BLaER1 treated with 17β-estradiol and CSF1 and Interleukin-3, amounts not matched to agents 10 nM and 100 nM (cell line): ENCODE measurements at regions not wholly inside any gene's neighbourhood (a gene's known extent, or its start where the extent isn't known, plus 50 kb on each side); places are given as distances from the start of the nearest gene placed in this dataset.

Experiments
- H3K27ac ChIP-seq, 11 experiments: shearing (Covaris generic); formaldehyde crosslinking; 2 replicates each; pipeline ENCODE4 v1.8.1; 2022
- H3K27me3 ChIP-seq, 11 experiments: shearing (Covaris generic); formaldehyde crosslinking; 2 replicates each; pipeline ENCODE4 v1.8.1; 2022
- H3K36me3 ChIP-seq, 11 experiments: shearing (Covaris generic); formaldehyde crosslinking; 2 replicates each; pipeline ENCODE4 v1.8.1; 2022
- H3K4me1 ChIP-seq, 10 experiments: shearing (Covaris generic); formaldehyde crosslinking; 2 replicates each; pipeline ENCODE4 v1.8.1; 2022
- H3K4me2 ChIP-seq, 11 experiments: shearing (Covaris generic); formaldehyde crosslinking; 2 replicates each; pipeline ENCODE4 v1.8.1; 2022
- H3K4me3 ChIP-seq, 10 experiments: shearing (Covaris generic); formaldehyde crosslinking; 2 replicates each; pipeline ENCODE4 v1.8.1; 2022
- H3K9ac ChIP-seq, 11 experiments: shearing (Covaris generic); formaldehyde crosslinking; 2 replicates each; pipeline ENCODE4 v1.8.1; 2022
- H3K9me3 ChIP-seq, 11 experiments: shearing (Covaris generic); formaldehyde crosslinking; replicated peaks in 1 of 11; 2 replicates each; pipeline ENCODE4 v1.8.1; 2022
- H4K20me1 ChIP-seq, 11 experiments: shearing (Covaris generic); formaldehyde crosslinking; 2 replicates each; pipeline ENCODE4 v1.8.1; 2022
- Cebpa-rat ChIP-seq, 11 experiments: shearing (Covaris generic); IDR thresholded peaks; 2 replicates each; pipeline ENCODE4 v1.8.1; 2022

DNA sequence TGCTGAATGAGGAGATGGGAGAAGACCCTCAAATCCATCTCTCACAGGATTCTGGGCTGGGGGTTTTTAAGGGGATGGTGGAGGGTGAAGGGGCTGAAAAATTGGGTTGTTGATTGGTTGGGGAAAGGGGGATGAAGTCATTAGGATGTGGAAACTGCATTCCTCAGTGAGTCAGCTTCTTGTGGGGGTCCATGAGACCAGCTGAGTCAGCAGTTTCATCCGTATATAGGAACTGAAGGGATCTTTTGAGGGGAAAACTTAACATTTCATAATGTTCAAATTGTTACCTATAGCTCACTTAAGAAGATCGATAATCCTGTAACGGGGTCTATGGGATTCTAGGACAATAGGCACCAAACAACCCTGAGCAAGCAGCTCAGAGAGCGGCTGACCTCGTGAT, 213.4 kb downstream of the CBLN1 start:
- H4K20me1 ChIP-seq: no peaks in the 10 kb centered on the region
- no peak overlapping the region for H3K27ac ChIP-seq
- H3K9ac ChIP-seq: no peak overlapping the region
- H3K4me2 ChIP-seq: no peak overlapping the region
- peaks cover 0 to 13% (median 5%) of the 10 kb centered on the region in 10 experiments; a peak in 7 of 20 replicates for H3K4me1 ChIP-seq
- no peak overlapping the region for H3K4me3 ChIP-seq
- TF ChIP-seq Cebpa-rat (IDR thresholded peaks at IDR 0.05): no peak
- no peaks in the 10 kb centered on the region for H3K27me3 ChIP-seq
- H3K36me3 ChIP-seq: no peaks in the 10 kb centered on the region
- no peaks in the 10 kb centered on the region for H3K9me3 ChIP-seq

DNA sequence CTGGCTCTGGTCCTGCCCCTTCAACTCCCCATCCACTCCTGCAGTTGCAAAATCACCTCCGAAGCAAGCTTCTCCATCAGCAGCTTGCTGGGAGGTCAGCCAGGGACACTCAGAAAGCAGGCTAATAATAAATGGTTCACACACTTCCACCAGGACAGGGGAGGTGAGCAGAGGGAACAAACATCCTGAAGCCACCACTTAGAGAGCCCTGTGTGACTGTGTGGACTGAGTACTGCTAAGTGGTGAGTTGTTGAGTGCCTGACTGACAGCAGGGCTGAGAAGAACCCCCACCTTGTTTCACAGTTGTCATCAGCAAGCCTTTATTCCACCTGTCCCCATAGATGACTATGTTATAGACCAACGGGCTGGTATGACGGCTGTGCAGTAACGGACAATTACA, 213.9 kb downstream of the CBLN1 start:
- Histone ChIP-seq H3K27ac (no peak overlapping the region), H3K4me3 (no peak overlapping the region), H3K4me1 (peaks cover 0 to 13% (median 5%) of the 10 kb centered on the region in 10 experiments; a peak in 7 of 20 replicates), H3K9ac (no peak overlapping the region), H3K27me3 (no peaks in the 10 kb centered on the region), H3K9me3 (no peaks in the 10 kb centered on the region), H3K4me2 (no peak overlapping the region), H4K20me1 (no peaks in the 10 kb centered on the region), H3K36me3 (no peaks in the 10 kb centered on the region)
- TF ChIP-seq Cebpa-rat (IDR thresholded peaks at IDR 0.05): no peak

DNA sequence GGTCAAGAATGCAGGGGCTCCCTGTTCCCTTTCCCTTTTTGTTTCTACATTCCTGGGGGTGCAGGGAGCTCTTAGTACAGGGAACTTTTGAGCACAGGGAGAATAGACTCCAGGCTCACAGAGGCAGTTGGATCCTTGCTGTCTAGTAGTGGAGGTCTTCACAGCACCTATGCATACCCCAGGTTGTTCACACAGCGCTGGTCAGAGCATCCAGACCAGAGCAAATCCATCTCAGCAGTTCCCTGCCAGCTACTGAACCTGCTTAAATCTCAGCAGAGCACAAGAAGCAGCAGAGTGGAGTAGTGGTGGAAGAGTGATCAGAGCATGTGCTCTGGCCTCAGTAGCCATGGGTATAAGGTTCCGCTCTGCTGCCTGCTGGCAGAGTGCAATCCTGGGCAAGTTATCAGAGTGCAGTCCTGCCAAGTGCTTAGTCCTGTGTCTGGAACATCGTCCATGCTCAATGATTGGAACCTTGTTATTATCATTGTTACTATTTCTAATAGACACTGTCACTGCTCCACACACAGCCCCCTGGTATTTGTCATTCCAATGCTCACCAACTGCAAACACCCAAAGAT, 220.4 kb downstream of the CBLN1 start:
- Histone ChIP-seq H3K4me3 (no peak overlapping the region), H3K9me3 (no peaks in the 10 kb centered on the region), H3K36me3 (no peaks in the 10 kb centered on the region), H3K27me3 (no peaks in the 10 kb centered on the region), H3K4me1 (peaks cover 0 to 30% (median 22%) of the 10 kb centered on the region in 10 experiments; a peak in 17 of 20 replicates), H4K20me1 (no peaks in the 10 kb centered on the region), H3K9ac (no peak overlapping the region), H3K27ac (no peak overlapping the region), H3K4me2 (no peak overlapping the region)
- TF ChIP-seq Cebpa-rat (IDR thresholded peaks at IDR 0.05): no peak

DNA sequence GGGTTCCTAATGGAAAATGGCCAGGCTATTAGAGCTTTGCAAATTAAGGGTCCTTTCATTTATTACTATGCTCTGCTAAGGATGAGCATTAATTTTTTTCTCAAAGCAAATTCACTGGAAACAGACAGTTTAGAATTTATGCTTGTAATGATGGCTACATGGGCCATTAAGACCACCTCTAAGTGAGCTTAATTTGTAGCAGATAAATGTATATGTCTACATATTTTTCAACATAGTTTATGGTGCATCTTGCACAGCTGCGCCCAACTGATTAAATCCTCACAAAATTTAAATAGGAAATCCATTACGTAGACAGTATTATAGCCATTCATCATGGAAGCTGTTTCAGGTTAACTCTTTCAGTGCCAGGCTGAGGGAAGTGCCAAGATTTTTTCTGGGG, 220.9 kb downstream of the CBLN1 start:
- Histone ChIP-seq H3K9ac (no peak overlapping the region), H3K4me2 (no peak overlapping the region), H3K27ac (no peak overlapping the region), H3K9me3 (no peaks in the 10 kb centered on the region), H3K4me3 (no peak overlapping the region), H3K36me3 (no peaks in the 10 kb centered on the region), H3K27me3 (no peaks in the 10 kb centered on the region), H3K4me1 (peaks cover 0 to 35% (median 27%) of the 10 kb centered on the region in 10 experiments; a peak in 17 of 20 replicates), H4K20me1 (no peaks in the 10 kb centered on the region)
- no peak for TF ChIP-seq Cebpa-rat (IDR thresholded peaks at IDR 0.05)

DNA sequence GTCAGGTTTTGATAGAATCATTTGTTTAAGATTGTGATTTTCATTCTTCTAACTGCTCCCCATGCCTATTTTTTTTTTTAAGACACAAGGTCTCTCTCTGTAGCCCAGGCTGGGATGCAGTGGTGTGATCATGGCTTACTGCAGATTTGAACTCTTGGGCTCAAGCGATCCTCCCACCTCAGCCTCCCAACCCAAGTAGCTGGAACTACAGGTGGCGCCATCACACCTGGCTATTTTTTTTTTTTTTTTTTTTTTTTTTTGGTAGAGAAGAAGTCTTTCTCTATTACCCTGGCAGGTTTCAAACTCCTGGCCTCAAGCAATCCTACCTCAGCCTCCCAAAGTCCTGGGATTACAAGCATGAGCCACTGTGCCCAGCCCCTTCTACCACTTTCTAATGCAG, 223.3 kb downstream of the CBLN1 start:
- H3K27me3 ChIP-seq: no peaks in the 10 kb centered on the region
- no peak overlapping the region for H3K27ac ChIP-seq
- H3K4me3 ChIP-seq: no peak overlapping the region
- no peak overlapping the region for H3K9ac ChIP-seq
- H3K36me3 ChIP-seq: no peaks in the 10 kb centered on the region
- no peak overlapping the region for H3K4me2 ChIP-seq
- no peaks in the 10 kb centered on the region for H4K20me1 ChIP-seq
- H3K4me1 ChIP-seq: peaks cover 0 to 29% (median 27%) of the 10 kb centered on the region in 10 experiments; a peak in 17 of 20 replicates
- no peak for TF ChIP-seq Cebpa-rat (IDR thresholded peaks at IDR 0.05)
- H3K9me3 ChIP-seq: no peaks in the 10 kb centered on the region

DNA sequence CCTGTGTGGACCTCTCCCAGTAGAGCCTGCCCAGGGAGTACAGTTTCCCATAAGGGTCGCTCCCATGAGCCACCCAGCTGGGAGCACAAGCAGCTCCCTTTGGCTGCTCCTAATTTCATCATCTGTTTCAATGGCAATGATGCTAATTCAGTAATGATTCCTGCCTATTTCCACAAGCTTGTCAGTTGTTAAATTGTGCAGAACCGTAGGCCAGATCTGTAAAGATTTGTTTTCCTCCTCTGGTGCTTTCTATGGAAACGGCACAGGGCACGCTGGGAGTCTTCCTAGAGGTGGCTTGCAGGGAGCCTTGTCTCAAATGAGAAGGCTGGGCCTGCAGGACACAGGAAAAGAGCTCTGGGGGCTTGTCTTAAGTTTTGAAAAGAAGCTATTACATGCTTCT, 223.7 kb downstream of the CBLN1 start:
- Histone ChIP-seq H3K9ac (no peak overlapping the region), H3K4me2 (peak overlapping the region in 8 of 11 experiments; percentile 36 to 86 (median 76); a peak in 12 of 22 replicates), H3K4me3 (no peak overlapping the region), H3K27me3 (no peaks in the 10 kb centered on the region), H4K20me1 (no peaks in the 10 kb centered on the region), H3K4me1 (peaks cover 0 to 27% (median 25%) of the 10 kb centered on the region in 10 experiments; a peak in 17 of 20 replicates), H3K9me3 (no peaks in the 10 kb centered on the region), H3K27ac (no peak overlapping the region), H3K36me3 (no peaks in the 10 kb centered on the region)
- no peak for TF ChIP-seq Cebpa-rat (IDR thresholded peaks at IDR 0.05)

DNA sequence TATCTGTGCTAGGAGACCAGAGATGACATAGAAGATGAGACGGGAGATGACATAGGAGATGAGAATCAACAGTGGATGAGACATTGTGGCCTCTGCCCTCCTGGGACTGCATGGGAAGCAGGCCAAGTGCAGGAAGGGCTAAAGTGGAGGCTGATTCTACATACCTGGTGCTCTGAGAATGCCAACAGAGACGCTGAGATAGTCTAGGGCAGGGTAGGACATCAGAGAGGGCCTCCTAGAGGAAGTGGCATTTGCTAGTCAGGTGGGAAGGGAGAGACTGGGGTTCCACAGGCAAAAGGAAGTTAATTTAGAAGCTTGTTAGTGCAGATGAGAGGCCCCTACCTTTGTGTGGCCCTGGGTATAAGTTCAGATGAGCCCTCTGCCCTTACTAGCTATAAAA, 224.2 kb downstream of the CBLN1 start:
- Histone ChIP-seq H3K4me2 (peak overlapping the region in 9 of 11 experiments; percentile 36 to 86 (median 76); a peak in 17 of 22 replicates), H3K4me1 (peaks cover 0 to 27% (median 25%) of the 10 kb centered on the region in 10 experiments; a peak in 17 of 20 replicates), H4K20me1 (no peaks in the 10 kb centered on the region), H3K9ac (no peak overlapping the region), H3K4me3 (no peak overlapping the region), H3K36me3 (no peaks in the 10 kb centered on the region), H3K27me3 (no peaks in the 10 kb centered on the region), H3K27ac (peak overlapping the region in 4 of 11 experiments; percentile 27 to 67 (median 44); a peak in 5 of 22 replicates), H3K9me3 (no peaks in the 10 kb centered on the region)
- TF ChIP-seq Cebpa-rat (IDR thresholded peaks at IDR 0.05): no peak

DNA sequence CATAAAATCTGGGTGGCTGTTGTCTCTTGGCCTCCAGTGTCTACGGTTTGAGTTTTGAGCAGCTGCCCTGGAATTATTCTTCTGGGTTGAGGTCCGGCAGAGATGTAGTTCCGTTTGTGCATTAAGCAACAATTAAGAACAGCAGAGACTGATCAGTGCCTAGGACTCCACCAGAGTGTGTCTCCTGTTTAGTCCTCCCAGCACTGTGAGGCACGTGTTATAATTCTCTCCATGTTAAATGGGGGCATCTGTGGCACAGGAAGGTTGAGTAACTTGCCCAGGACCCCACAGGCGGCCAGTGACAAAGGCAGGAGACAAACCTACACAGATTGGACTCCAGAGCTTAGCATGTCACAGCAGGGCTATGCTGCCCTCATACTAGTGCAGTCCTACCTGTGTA, 225.1 kb downstream of the CBLN1 start:
- no peaks in the 10 kb centered on the region for H3K36me3 ChIP-seq
- no peaks in the 10 kb centered on the region for H3K27me3 ChIP-seq
- no peaks in the 10 kb centered on the region for H3K9me3 ChIP-seq
- H3K4me2 ChIP-seq: peak overlapping the region in 10 of 11 experiments; percentile 7 to 86 (median 76); a peak in 20 of 22 replicates
- H3K4me1 ChIP-seq: peaks cover 0 to 27% (median 25%) of the 10 kb centered on the region in 10 experiments; a peak in 17 of 20 replicates
- H3K4me3 ChIP-seq: peak overlapping the region in 1 of 10 experiments; percentile 17; a peak in 1 of 20 replicates
- H3K9ac ChIP-seq: peak overlapping the region in 5 of 11 experiments; percentile 1 to 37 (median 4); a peak in 6 of 22 replicates
- no peaks in the 10 kb centered on the region for H4K20me1 ChIP-seq
- H3K27ac ChIP-seq: peak overlapping the region in 6 of 11 experiments; percentile 23 to 67 (median 48); a peak in 10 of 22 replicates
- no peak for TF ChIP-seq Cebpa-rat (IDR thresholded peaks at IDR 0.05)

DNA sequence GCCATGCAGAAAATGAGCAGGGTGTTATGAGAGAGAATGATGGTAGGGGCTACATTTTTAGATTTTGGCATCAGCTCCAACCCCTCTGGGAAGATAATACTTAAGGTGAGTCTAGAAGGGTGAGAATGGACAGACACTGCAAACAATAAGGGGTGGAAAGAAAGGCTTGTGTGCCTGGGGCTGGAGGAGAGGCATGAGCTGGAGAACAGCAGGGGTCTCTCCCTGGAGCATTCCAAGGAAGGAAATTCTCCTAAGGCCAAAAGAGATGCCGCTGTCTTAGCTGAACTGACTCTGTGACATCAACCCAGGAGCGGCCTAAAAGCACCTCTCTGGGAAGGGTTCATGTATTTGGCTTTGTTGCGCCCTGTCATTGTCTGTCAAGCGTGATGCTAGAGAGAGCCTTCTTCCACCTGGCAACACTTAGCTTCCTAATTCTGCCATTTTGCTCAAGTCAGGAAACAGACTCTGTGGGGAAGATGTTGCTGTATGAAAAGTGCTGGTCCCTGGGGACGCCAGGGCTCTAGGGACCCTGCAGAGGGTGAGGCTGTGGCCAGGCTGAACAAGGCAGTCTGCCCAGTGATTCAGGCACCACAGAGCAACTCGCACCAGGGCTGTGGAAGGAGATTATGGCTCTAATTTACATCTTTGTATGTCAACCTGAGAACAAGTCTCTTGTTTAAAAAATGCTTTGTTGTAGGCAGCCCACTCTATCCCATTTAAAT, 225.7 kb downstream of the CBLN1 start:
- Histone ChIP-seq H3K27me3 (no peaks in the 10 kb centered on the region), H3K9ac (peak overlapping the region in 5 of 11 experiments; percentile 1 to 37 (median 4); a peak in 6 of 22 replicates), H3K4me1 (peaks cover 0 to 27% (median 25%) of the 10 kb centered on the region in 10 experiments; a peak in 17 of 20 replicates), H3K36me3 (no peaks in the 10 kb centered on the region), H4K20me1 (no peaks in the 10 kb centered on the region), H3K4me2 (peak overlapping the region in 10 of 11 experiments; percentile 7 to 86 (median 76); a peak in 19 of 22 replicates), H3K27ac (peak overlapping the region in 6 of 11 experiments; percentile 23 to 67 (median 48); a peak in 8 of 22 replicates), H3K4me3 (no peak overlapping the region), H3K9me3 (no peaks in the 10 kb centered on the region)
- peak in 1 of 11 experiments; percentile 4; a peak in 1 of 22 replicates for TF ChIP-seq Cebpa-rat (IDR thresholded peaks at IDR 0.05)
